GM18873 (cell line): ENCODE measurements at regions not wholly inside any gene's neighbourhood (a gene's known extent, or its start where the extent isn't known, plus 50 kb on each side); places are given as distances from the start of the nearest gene placed in this dataset.

ENCODE experiments used
- ATAC-seq: cut with Tn5 transposase; IDR thresholded peaks from one replicate; pipeline ENCODE4 v1.9.1; 2021; ENCODE audit warnings: mild to moderate bottlenecking, moderate library complexity, moderate number of reproducible peaks; ENCODE audit not compliant: unreplicated experiment, low FRiP score

- ATAC-seq = no peak
Measured at GRCh38 chr16:85348911-85349334, 236.7 kb upstream of the CIBAR2 start.

GRCh38 chr16:85349365-85350145, 237.3 kb upstream of the CIBAR2 start:
- no peak for ATAC-seq

GRCh38 chr16:85350146-85350728, 238.0 kb upstream of the CIBAR2 start:
- ATAC-seq = no peak

- ATAC-seq = no peak
Measured at GRCh38 chr16:85350973-85351372, 238.7 kb upstream of the CIBAR2 start.

DNA sequence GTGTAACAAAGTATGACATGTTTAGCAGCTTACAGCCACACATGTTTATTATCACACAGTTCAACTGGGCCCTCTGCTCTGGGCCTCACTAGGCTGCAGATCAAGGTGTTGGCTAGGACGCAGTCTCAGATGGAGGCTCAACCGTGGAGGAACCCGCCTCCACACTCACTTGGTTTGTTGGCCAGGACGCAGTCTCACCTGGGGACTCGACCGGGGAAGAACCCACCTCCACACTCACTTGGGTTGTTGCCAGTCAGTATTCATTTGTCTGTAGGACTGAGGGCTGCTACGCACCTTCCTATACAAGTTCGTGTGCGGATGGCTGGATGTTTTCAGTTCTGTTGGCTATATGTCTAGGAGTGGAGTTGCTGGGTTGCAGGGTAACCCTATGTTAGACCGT, 240.7 kb upstream of the CIBAR2 start:
- no peak for ATAC-seq

GRCh38 chr16:85353839-85354685, 241.8 kb upstream of the CIBAR2 start:
- no peak for ATAC-seq

DNA sequence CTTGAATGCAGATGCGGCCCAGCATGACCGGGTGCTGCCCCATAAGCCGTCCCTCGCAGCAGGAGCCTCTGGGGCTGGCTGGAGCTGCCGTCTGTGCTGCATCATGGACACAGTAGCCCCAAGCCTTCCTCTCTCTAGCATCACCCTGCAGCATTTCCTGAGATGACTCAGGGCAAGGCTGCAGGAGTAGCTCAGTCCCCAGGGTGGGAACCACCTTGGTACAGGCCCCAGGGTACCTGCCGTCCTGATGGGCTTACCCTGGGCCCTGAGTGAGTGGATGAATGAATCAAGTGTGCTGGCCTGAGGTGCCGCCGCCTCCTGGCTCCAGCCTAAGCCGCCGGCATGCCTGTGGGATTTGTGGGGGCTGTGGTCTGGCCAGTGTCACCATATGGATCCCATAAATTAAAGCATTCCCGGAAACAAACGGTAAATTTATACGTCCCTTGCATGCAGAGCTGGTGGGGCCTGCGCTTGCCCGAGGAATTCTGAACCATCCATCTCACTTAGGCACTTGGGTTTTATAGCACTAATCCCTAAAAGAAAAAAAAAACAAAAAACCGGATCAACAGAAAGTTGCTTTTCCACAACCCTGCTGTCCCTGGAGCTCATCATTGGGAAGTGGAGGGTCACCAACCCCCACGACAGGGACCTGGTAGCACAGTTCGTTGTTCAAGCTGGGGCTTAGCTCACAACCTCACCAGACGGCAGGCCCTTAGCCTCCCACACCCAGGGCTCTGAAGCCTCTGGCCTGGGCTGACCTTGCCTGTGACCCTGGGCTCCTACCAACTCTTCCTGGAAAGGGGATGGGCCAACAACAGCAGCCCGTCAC, 242.6 kb upstream of the CIBAR2 start:
- no peak for ATAC-seq

- ATAC-seq = no peak
Measured at GRCh38 chr16:85355515-85355837, 243.2 kb upstream of the CIBAR2 start.

- ATAC-seq = no peak
Measured at GRCh38 chr16:85356157-85356556, 243.9 kb upstream of the CIBAR2 start.

- no peak for ATAC-seq
Measured at GRCh38 chr16:85357323-85357722, 245.1 kb upstream of the CIBAR2 start.

DNA sequence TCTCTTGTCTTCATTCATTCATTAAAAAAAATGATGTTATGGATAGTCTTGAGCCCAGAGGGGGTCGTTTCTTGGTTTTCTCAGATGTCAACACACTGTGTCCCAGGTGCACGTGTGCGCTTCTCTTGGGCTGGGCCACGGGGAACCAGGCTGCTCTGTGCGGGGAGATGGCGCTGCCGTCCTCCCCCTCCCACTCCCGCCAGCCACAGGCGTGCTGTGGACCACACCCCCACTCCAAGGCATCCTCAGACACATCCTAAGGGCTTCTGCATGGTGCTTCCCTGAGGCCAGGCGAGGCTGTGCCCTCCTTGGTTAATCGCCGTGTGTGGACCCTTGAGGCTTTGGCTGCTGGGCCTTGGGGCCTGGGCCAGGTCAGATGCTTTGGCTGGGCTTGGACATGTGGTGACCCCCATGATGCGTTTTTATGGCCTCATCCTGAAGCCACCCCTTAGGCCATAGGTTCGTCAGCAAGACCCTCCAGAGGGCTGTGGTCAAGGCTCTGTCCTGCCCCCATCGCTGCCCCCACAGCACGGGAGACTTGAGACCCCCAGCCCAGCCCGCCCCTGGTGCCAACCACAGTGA, 245.7 kb upstream of the CIBAR2 start:
- no peak for ATAC-seq

- no peak for ATAC-seq
Measured at GRCh38 chr16:85358704-85359146, 246.5 kb upstream of the CIBAR2 start.

DNA sequence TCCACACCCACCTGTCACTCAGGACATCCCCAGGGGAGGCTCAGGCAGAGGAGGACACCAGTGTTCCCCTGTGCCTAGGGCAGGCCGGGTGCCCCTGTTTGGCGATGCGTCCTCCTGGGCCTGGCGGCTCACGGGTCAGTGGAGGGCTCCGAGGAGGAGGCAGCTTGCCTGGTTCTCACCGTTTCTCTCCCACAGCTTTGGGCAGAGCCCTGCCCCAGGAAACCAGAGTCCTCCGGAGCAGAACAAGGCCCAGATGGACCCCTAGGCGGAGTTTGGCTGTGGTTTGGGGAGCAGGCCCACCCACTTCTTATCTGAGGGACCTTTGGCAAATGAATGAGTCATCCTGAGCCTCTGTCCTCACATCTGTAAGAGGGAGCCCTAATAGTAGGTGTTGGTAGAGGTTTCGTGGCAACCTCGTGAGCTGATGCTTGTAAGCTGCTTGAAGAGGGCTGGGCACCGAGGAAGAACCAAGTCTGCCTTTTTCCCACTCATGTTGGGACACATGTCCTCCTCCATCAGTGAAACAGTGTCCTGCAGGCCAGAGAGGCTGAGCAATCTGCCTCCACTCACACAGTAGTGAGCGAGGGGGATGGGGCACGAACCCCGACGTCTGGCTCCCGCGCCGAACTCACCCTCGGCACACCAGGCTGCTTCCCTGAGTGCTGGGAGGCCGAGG, 247.0 kb upstream of the CIBAR2 start:
- ATAC-seq = no peak

- ATAC-seq = no peak
Measured at GRCh38 chr16:85360323-85361277, 248.3 kb upstream of the CIBAR2 start.

GRCh38 chr16:85361441-85362118, 249.3 kb upstream of the CIBAR2 start:
- ATAC-seq = no peak

- ATAC-seq = no peak
Measured at GRCh38 chr16:85362443-85362842, 250.2 kb upstream of the CIBAR2 start.

DNA sequence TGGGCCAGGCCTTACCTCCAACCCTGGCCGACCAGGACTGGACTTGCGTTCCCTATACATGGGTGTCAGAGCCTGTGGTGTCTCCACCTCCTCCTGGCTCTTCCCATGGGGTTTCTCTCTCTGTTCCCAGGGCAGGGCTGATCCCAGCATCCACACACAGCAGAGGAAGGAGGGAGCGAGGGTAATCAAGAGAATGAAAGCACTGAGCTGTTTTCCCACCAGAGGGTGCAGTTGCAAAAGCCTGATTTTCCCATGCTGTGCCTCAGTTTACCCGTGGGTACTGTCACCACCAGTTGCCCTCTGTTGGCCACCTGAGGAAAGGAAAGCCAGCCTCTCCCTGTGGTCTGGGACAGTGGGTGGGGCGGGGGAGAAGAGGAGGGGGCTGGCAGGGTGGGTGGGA, 249.7 kb upstream of the GSE1 start:
- ATAC-seq = no peak

GRCh38 chr16:85363881-85364280, 249.2 kb upstream of the GSE1 start:
- no peak for ATAC-seq
